ENCODE measurements at regions not wholly inside any gene's neighbourhood (a gene's known extent, or its start where the extent isn't known, plus 50 kb on each side); places are given as distances from the start of the nearest gene placed in this dataset.

DNA sequence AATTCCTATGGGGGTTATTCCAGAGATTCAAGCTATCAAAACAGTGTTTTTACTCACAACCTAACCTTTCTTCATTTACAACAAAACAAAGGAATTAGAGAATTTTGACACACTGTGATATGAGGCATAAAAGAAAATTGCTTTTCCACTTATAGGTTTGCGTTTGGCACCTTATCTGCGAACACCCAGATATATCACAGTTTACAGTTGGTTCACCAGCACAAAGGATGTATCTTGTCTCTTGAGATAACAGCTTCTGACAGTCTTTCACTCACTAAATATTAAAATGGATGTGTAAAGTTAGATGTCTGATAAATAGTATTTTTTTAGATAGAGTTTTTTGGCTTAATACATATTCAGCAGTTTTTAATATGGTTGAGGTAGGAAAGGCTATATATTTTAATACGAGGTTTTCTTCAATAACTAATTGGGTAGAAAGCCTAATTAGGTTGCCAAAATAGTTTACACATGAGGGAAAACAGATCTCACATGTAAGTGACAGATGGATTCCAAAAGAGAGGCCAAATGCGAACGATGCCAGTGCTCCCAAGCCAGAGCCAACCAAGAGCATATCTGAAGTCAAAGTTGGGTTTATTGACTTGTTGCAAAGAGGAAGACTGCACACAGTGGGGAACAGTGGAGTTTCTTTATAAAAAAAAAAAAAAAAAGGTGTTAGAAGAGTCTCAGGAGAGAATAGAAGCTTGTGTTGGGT is 1495.2 kb downstream of the MAT2B start:
- TF ChIP-seq, protein P1, sequence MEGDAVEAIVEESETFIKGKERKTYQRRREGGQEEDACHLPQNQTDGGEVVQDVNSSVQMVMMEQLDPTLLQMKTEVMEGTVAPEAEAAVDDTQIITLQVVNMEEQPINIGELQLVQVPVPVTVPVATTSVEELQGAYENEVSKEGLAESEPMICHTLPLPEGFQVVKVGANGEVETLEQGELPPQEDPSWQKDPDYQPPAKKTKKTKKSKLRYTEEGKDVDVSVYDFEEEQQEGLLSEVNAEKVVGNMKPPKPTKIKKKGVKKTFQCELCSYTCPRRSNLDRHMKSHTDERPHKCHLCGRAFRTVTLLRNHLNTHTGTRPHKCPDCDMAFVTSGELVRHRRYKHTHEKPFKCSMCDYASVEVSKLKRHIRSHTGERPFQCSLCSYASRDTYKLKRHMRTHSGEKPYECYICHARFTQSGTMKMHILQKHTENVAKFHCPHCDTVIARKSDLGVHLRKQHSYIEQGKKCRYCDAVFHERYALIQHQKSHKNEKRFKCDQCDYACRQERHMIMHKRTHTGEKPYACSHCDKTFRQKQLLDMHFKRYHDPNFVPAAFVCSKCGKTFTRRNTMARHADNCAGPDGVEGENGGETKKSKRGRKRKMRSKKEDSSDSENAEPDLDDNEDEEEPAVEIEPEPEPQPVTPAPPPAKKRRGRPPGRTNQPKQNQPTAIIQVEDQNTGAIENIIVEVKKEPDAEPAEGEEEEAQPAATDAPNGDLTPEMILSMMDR (conservative IDR thresholded peaks at IDR 0.05; ENCODE audit: low read length): no peak
- no peak for TF ChIP-seq EZH2phosphoT487 (IDR thresholded peaks at IDR 0.05; ENCODE audit: borderline replicate concordance, low read depth, low read length)
